GM12891 (cell line): ENCODE measurements at regions not wholly inside any gene's neighbourhood (a gene's known extent, or its start where the extent isn't known, plus 50 kb on each side); places are given as distances from the start of the nearest gene placed in this dataset.

Experiments
- PAX5 ChIP-seq: IDR thresholded peaks from 2 replicates; pipeline ENCODE4 v1.6.1; 2011; ENCODE audit warnings: low read length, moderate library complexity, mild to moderate bottlenecking; ENCODE audit not compliant: insufficient read depth, severe bottlenecking
- POLR2A ChIP-seq: IDR thresholded peaks from 2 replicates; pipeline ENCODE4 v1.6.1; 2011; ENCODE audit warnings: low read depth, low read length, control low read depth
- POLR2AphosphoS5 ChIP-seq: IDR thresholded peaks from 2 replicates; pipeline ENCODE4 v1.6.1; 2011; ENCODE audit warnings: low read depth, low read length, control low read depth
- SPI1 ChIP-seq: IDR thresholded peaks from 2 replicates; pipeline ENCODE4 v1.6.1; 2011; ENCODE audit warnings: low read depth, low read length, control low read depth
- TAF1 ChIP-seq: IDR thresholded peaks from 2 replicates; pipeline ENCODE4 v1.6.1; 2011; ENCODE audit warnings: low read depth, low read length, control low read depth

GRCh38 chr4:45241976-45242375, 515.6 kb upstream of the GNPDA2 start:
- TF ChIP-seq SPI1, result no peak
- TF ChIP-seq TAF1, result no peak
- no peak for TF ChIP-seq POLR2A
- no peak for TF ChIP-seq POLR2AphosphoS5
- no peak for TF ChIP-seq PAX5
